ENCODE measurements at regions not wholly inside any gene's neighbourhood (a gene's known extent, or its start where the extent isn't known, plus 50 kb on each side); places are given as distances from the start of the nearest gene placed in this dataset.
A peak's percentile ranks its signal among the peaks of the same experiment; 100 is the strongest.

GRCh38 chr1:193545171-193545570 lies 358.8 kb upstream of the B3GALT2 start:
- DNase-seq: peak in 7 of 58 donors; percentile 1 to 11 (median 8)

- no peak for DNase-seq
These were observed 356.8 kb upstream of the B3GALT2 start for GRCh38 chr1:193543259-193543658.

GRCh38 chr1:193542690-193543089 lies 356.3 kb upstream of the B3GALT2 start:
- no peak for DNase-seq

- no peak for DNase-seq
These were observed 354.1 kb upstream of the B3GALT2 start for GRCh38 chr1:193540511-193540910.

- no peak for DNase-seq
These were observed 353.5 kb upstream of the B3GALT2 start for GRCh38 chr1:193539731-193540459.

- no peak for DNase-seq
These were observed 352.3 kb upstream of the B3GALT2 start for GRCh38 chr1:193538680-193539079.

- no peak for DNase-seq
These were observed 351.6 kb upstream of the B3GALT2 start for GRCh38 chr1:193538003-193538354.

- no peak for DNase-seq
These were observed 351.0 kb upstream of the B3GALT2 start for GRCh38 chr1:193537266-193538002.

- peak in 36 of 58 donors; percentile 2 to 86 (median 28) for DNase-seq
These were observed 347.4 kb upstream of the B3GALT2 start for GRCh38 chr1:193533853-193534252.

GRCh38 chr1:193525917-193526710 lies 339.7 kb upstream of the B3GALT2 start:
- no peak for DNase-seq

- DNase-seq: no peak
These were observed 339.0 kb upstream of the B3GALT2 start for GRCh38 chr1:193525411-193525810.

GRCh38 chr1:193524616-193525015 lies 338.2 kb upstream of the B3GALT2 start:
- DNase-seq: no peak

GRCh38 chr1:193524021-193524420 lies 337.6 kb upstream of the B3GALT2 start:
- DNase-seq: no peak

GRCh38 chr1:193520472-193520871 lies 334.1 kb upstream of the B3GALT2 start:
- DNase-seq: no peak

- no peak for DNase-seq
These were observed 333.5 kb upstream of the B3GALT2 start for GRCh38 chr1:193519922-193520321.

- no peak for DNase-seq
These were observed 330.5 kb upstream of the B3GALT2 start for GRCh38 chr1:193516755-193517388.

- no peak for DNase-seq
These were observed 328.0 kb upstream of the B3GALT2 start for GRCh38 chr1:193514397-193514796.

GRCh38 chr1:193513032-193513431 lies 326.6 kb upstream of the B3GALT2 start:
- DNase-seq: no peak

- no peak for DNase-seq
These were observed 318.5 kb upstream of the B3GALT2 start for GRCh38 chr1:193504920-193505319.

GRCh38 chr1:193498088-193498655 lies 311.8 kb upstream of the B3GALT2 start:
- no peak for DNase-seq

GRCh38 chr1:193494368-193494767 lies 308.0 kb upstream of the B3GALT2 start:
- DNase-seq: no peak
